Stimulated activated CD8-positive, alpha-beta memory T cell treated with anti-CD3 and anti-CD28 coated beads, Interleukin-15, amount 100 ng/mL, for 1 hour (primary cell): ENCODE measurements at regions not wholly inside any gene's neighbourhood (a gene's known extent, or its start where the extent isn't known, plus 50 kb on each side); places are given as distances from the start of the nearest gene placed in this dataset.
"Not testable (repeated sequence)": the region's sequence is repeated elsewhere in the genome, so short reads cannot be mapped to it uniquely, and the experiment has no call there.

ENCODE experiments used
- DNase-seq: peaks from one replicate; pipeline ENCODE4 v3.0.0-alpha.2; 2020; ENCODE audit warnings: low read depth

DNA sequence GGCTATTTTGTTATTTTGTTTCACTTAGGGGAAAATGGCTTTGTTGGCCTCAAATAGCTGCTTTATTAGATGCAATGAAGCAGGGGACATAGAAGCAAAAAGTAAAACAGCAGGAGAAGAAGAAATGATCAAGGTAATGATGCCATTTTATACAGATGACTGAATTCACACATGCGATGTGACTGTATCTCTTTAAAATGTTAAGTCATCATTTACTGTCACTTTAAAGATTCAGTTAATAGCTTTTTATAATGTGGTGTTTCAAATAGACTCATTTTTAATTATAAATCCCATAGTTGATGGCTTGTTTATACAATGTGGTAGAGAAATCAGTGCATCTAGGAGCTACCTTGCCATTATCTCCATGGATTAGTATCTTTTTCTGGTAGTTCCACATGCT is 863.9 kb upstream of the DEFB115 start:
- DNase-seq = not testable (repeated sequence)

DNA sequence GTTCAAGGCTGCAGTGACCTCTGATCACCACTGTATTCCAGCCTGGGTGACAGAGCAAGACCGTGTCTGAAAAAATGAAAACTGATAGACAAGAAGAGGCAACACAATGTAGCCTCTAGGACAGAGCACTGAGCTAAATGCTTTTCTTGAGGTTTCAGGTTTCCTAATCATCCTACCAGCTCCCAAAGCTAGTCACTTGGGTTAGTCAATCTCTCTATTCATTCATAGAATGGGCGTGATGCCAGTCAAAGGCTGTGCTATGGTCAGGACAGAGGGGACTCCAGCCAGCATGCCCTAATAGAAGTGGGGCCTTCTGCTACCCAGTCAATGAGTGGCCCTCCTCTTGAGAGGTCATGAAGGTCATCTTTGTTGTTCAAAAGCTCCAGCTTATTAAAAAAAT is 860.4 kb upstream of the DEFB115 start:
- DNase-seq = not testable (repeated sequence)

DNA sequence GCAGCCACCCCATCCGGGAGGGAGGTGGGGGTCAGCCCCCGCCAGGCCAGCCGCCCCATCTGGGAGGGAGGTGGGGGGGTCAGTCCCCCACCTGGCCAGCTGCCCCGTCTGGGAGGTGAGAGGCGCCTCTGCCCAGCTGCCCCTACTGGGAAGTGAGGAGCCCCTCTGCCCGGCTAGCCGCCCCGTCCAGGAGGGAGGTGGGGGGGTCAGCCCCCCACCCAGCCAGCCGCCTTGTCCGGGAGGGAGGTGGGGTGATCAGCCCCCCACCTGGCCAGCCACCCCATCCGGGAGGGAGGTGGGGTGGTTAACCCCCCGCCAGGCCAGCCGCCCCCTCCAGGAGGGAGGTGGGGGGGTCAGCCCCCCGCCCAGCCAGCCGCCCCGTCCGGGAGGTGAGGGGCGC is 852.4 kb upstream of the DEFB115 start:
- DNase-seq = not testable (repeated sequence)

DNA sequence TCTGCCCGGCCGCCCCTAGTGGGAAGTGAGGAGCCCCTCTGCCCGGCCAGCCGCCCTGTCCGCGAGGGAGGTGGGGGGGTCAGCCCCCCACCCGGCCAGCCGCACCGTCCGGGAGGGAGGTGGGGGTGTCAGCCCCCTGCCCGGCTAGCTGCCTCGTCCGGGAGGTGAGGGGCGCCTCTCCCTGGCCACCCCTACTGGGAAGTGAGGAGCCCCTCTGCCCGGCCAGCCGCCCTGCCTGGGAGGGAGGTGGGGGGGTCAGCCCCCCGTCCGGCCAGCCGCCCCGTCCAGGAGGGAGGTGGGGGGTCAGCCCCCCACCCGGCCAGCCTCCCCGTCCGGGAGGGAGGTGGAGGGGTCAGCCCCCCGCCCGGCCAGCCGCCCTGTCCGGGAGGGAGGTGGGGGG is 851.9 kb upstream of the DEFB115 start:
- not testable (repeated sequence) for DNase-seq

DNA sequence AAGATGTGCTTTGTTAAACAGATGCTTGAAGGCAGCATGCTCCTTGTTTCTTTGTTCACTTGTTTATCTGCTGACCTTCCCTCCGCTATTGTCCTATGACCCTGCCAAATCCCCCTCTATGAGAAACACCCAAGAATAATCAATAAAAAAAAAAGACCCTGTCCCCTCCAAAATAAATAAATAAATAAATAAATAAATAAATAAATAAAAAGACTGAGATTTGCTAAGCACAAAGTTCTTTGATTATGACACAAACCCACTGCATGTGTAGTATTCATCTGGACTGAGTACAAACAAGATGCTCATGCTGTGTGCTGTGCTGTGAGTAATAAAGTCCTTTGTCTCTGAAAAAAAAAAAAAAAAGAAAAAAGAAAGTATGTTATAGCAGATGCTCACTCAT is 851.1 kb upstream of the DEFB115 start:
- not testable (repeated sequence) for DNase-seq

DNA sequence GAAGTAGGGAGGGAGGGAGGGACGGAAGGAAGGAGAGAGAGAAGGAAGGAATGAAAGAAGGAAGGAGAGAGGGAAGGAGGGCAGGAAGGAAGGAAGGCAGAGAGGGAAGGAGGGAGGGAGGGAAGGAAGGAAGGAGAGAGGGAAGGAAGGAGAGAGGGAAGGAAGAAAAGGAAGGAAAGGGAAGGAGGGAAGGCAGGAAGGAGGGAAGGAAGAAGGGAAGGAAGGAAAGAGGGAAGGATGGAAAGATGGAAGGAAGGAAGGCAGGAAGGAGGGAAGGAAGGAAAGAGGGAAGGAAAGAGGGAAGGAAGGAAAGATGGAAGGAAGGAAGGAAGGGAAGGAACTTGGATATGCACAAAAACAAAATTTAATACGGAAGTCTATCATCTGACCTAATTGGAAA is 844.5 kb upstream of the DEFB115 start:
- DNase-seq = no peak

DNA sequence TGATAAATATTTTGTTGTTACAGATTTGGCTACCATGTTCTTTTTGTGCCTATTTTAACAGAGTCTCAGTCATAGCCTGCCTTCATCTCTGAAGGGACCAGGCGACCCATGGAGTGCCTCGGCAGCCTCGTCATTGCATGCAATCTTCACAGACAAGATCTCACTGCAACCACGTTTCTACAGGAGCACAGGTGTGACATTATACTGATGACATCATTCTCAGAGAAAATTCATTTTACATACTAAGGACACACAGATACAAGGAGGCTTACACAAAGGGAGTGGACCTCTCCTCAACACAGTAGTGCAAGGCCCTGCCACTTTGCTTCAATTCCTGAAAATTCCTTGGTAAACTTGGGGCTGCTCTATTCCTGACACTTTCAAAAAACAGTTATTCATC is 840.1 kb upstream of the DEFB115 start:
- not testable (repeated sequence) for DNase-seq

DNA sequence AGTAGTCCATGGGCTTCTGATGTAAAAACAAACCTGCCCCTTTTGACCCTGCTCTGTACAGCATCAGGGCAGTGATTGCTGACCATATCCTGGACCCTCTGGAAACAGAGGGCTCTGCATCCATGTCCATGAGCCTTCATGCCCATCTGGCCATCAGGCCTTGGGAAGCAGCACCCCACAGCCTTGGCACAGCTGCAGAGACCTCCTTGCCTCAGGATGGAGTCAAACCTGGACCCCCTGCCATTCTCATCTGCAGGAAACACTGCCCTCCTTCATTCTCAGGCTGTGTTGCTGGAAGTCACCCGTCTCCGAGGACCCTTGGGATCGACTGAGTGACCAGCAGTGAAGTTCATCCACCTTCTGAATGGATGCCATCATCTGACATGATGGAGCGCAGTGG is 839.1 kb upstream of the DEFB115 start:
- not testable (repeated sequence) for DNase-seq

DNA sequence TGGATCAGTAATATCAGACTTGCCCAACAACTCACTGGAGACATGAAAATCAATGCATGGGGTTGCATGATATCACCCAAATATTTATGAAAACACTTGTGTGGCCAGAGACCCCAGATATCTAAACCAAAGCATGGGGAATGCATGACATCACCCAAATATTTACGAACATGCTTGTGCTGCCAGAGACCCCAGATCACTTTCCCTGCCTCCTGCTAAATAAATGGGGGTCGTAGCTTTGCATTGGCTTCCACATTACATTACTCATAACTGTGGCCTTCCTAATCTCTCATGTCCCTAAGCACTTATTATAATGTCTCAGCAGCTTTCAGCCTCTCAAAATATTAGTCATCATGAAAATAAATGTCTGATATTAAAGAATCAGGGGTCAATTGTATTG is 838.0 kb upstream of the DEFB115 start:
- DNase-seq = no peak

DNA sequence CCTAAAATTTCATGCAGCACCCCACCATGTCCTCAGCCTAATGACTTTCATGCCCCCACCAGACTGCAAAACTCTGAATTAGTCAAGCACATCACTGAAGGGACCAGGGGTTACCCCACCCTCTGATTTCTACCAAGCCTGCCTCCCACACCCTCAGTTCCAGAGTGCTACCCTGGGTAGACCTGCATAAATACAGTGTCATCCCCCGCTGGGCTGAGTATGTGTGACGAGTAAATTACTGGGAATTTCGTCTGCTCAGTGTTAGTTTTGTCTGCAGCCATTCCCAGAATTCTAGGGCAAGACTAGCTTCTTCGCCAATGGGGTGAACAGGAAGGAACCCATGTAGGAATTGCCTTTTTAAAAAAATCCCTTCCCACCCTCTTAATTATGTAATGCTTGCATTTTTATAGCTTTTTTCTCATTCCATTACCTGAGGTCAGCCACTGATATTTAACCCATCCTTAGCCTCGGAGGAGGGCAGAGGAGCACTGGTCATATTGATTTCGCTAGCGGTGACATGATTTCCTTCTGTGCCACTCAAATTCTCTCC is 837.5 kb upstream of the DEFB115 start:
- DNase-seq = not testable (repeated sequence)
